ENCODE measurements at regions not wholly inside any gene's neighbourhood (a gene's known extent, or its start where the extent isn't known, plus 50 kb on each side); places are given as distances from the start of the nearest gene placed in this dataset.

DNA sequence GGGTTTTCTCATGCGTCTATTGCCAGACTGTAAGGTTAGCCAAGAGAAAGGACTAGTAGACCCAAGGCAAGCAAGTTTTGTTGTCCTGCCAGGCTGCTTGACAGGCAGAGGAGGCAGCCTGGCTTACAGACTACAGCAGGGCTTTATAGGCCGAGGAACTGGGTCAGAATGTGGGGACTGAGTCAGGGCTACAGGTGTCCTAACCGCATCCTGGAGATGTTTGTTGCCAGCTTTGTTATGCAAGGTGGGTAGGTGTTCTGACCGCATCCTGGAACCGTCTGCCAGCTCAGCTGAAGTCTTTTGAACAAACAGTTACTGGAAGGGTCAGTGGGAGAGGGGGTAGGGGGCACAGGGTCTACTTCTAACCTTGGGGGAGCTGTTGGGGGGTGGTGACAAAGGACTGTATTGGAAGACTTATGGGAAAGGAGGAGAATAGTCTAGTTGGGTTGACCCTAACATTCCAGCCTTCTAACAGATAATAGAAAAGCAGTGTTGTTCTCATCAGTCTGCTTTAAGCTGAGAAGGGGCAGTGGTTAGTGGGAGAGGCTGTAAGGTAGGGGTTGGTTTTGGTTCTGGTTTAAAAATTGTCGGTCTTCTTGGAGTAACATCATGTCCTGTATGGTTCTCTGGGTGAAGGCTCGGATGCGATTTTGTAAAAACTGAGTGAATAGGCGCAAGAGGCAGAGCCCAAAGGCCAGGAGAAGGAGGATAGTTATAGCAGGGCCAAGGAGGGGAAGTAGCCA, 913.8 kb upstream of the SLITRK5 start:
- DNase-seq: no peak

DNA sequence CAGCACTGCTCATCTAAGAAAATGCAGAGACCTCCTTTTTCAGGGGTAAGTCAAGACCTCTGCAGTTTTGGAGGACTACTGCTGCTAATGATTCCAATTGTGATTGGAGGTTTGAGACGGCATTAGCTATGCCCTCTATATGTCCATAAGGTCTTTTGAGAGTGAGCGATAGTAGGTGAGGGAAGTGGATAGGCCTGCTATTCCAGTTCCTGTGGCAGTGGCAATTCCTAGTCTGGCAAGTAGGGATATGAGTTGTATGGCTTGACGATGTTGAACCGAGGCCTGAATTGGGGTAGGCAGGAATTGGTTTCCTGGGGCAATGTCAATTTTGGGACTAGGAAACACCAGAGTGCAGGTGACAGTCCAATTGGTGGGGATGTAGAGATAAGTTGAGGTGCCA, 913.1 kb upstream of the SLITRK5 start:
- DNase-seq: no peak

DNA sequence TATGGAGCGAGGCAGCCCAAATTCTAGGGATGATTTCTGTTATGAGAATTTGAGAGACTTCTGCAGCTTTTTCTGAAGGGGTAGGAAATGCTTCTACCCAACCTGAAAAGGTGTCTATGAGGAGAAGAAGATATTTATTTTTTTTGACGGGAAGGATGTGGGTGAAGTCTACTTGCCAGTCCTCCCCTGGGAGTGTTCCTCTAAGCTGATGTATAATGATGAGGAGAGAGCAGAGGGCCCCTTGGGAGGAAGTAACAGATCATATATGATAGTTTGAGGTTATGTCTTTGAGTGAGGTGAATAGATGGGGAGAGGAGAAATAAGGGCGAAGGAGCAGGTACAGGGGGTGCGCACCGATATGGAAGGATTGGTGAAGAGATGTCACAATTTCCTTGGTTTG, 910.6 kb upstream of the SLITRK5 start:
- DNase-seq: no peak

DNA sequence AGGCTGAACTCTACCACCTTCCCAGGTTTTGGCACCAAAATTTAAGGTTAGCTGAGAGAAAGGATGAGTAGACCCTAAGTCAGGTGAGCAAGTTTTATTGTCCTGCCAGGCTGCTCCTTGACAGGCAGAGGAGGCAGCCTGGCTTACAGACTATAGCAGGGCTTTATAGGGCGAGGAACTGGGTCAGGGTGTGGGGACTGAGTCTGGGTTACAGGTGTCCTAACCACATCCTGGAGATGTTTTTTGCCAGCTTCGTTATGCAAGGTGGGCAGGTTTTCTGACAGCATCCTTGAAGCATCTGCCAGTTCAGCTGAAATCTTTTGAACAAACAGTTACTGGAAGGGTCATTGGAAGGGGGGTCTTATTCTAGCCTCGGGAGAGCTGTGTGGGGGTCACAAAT, 905.7 kb upstream of the SLITRK5 start:
- no peak for DNase-seq

DNA sequence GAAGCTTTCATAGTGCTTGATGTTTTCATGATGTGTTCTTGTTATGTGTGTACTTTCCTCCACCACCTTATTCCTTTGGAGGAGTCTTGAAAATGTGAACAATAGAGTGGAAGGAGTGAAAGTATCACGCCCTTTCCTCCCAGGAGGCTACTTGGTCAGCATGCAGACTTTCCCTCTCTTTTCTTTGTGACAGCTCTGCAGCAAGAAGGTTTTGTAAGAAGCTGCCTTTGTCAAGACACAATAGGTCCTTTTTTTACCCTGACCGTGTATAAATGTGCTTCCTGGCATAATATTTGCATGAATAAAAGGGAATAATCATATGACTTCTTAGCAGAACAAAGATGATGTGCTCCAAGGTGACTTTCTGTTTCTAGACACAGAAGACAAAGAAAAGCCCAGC, 882.6 kb upstream of the SLITRK5 start:
- no peak for DNase-seq

DNA sequence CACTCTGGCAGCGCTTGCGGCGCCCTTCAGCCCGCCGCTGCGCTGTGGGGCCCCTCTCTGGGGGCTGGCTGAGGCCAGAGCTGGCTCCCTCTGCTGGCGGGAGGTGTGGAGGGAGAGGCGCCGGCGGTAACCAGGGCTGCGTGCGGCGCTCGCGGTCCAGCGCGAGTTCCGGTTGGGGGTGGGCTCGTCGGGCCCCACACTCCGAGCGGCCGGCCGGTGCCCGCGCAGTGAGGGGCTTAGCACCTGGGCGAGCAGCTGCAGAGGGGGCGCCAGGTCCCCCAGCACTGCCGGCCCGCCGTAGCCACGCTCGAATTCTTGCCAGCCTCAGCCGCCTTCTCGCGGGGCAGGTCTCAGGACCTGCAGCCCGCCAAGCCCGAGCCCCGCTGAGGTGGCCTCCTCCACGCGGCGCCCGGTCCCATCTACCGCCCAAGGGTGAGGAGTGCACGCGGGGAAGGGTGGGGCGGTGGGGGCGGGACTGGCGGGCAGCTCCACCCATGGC, 879.0 kb upstream of the SLITRK5 start:
- no peak for DNase-seq

DNA sequence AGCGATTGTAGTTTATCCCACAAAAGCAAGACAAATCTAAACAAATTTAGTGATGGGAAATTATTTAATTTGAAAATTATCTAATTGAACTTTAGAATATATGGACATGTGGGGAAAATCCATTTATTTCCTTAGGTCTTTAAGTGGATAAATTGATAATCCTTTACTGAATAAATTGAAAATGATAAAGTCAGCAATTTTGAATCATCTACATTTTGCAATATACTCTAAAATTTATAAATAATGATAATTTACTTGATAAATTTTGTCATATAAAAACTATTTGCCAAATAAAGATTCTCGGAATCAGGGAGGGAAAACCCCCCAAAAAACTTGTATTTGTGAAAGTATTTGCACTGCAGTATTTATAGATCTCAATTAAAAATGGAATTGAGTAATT, 875.3 kb upstream of the SLITRK5 start:
- no peak for DNase-seq

DNA sequence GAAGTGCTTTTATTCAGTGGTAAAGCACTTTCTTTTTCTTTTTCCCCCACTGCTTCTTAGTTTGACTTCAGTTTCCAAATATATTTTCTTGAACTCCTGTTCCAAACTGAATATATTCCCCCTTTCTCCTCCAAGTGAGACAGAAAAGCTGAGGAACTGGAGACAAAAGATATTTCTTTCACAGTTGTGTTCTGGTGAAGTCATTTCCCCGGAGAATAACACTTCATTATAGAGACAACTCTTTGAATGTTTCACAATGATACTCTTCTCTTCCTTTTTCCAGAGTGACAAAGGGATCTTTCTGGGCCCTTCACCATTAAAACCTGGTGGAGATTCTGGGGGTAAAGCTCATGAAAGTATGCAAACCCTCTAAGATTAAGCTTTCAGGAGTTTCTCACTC, 860.8 kb upstream of the SLITRK5 start:
- DNase-seq: no peak

DNA sequence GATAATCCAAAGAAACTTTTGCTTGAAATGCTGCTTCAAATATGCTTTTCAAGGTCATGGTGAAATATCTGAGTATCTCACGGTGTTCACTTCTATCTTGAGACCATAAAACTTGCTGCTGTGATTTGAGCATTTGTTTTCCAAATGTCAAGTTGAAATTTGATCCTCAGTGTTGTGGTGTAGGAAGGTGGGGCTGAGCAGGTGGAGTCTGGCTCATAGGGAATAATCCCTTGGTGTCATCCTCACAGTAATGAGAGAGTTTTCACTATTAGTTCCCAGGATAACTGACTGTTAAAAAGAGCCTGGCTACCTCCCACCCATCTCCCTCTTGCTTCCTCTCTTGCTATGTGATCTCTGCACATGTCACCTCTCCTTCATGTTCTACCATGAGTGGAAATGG, 858.0 kb upstream of the SLITRK5 start:
- no peak for DNase-seq

DNA sequence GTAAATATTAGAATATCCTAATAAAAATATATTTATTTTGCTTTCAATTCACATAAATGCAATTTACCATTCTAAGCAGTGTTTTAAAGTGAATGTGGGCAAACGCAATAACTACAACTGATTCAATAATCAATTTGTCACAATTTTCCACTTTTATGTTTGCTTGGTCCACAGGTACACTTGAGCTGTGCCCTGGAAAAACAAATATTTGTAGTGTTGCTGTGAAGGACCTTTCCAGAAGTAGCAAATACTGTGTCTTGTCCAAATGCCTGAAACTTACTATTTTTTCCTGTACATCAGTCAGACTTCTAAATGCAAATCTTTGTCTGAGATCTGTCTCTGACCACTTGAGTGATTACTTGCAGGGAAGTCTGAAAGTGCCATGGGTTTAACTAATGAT, 845.8 kb upstream of the SLITRK5 start:
- DNase-seq: no peak

DNA sequence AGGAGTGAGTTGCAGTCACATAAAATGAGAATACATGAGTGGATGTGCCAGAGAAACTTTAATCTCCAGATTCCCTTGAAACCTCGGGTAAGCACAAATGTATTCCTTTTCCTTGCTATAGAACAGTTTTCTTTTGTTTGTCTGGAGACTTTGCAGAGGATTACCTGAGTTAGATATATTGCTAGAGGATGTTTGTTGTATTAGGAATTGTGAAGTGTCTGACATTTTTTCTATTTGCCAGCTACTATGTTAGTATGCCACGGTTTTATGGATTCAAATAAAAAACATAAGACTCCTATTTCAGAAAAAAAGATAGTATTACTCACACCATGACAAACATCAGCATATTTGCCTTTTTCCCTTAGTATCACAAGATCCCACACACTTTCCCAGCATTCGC, 844.9 kb upstream of the SLITRK5 start:
- no peak for DNase-seq

DNA sequence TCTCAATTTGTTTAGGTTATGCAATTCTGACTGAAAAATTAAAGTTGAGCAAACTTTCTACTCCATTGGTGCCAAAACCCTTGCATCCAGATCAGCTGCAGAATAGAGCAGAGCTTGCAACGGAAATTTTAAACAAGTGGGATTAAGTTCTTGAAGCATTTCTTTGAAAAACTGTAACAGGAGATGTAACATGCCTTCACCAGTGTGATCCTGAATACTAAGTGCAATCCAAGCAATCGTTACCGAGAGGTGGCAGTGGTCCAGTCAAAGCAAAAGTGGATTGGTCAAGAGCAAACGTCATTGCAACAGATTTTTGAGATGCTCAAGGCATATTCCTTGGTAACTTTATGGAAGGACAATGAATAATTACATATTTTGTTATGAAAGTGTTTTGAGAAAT, 841.1 kb upstream of the SLITRK5 start:
- no peak for DNase-seq

DNA sequence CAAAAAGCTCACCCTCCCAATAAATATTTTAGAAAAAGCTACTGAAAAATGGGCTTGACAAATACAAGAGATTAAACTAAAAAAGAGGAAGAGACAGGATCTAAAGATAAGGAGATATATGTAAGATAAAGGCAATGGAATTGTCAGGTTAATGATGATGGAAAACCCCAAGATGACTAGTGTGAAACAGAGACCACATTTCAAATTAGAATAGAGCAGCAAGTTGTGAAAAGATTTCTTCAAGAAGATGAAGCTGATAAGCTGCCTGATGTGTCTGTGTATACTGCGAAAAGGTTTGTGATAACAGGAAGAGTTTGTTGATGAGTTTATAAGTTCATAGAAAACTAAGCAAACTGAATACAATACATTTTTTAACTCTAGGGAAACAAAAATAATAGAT, 840.1 kb upstream of the SLITRK5 start:
- DNase-seq: no peak

DNA sequence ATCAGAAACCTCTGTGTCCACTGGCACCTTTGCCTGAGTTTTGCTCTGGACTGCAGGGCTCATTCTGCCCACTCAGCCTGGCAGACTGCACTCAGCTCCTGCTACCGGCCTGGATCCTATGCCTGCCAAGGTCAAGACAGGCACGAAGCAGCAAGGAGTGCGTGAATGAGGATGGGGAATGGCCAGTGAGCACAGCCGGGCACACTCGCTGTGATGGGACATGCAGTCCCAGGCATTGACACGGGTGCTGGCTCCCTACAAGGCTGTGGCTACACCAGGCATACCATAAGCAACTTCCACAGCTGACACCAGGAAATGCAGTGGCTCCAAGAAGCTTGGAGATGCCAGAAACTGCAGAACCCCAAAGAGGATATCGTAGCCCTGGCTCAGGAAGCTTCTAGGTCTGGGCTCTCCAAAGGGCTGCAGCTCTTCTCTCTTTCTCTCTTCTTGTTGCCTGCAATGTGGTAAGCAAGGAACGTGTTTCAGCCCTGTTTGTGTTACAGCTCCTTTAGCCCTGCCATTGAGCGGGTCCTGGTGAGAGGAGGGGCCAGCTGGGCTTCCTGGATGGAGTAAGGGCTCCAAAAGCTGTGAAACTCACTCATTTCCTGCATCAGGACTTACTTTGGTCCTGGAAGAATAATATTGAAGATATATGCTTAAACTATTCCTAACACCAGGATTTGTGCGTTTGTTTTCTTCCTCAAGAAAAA, 832.6 kb upstream of the SLITRK5 start:
- DNase-seq: no peak

DNA sequence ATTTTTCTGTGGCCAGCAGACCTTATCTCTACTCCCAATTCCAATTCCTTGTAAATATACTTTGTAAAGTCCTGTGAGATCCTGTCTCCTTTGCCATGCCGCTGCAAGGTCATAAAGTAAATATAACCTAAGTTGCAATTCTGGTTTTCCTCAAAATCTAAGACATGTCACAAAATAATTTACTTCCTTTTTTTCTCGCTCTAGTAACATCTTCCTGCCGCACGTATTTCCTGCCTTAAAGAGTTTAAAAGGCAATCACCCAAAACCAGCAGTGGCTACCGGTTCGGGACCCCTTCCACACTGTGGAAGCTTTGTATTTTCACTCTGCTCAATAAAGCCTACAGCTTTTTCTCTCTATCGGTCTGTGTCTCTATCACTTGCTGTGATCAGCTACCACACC, 832.0 kb upstream of the SLITRK5 start:
- no peak for DNase-seq

DNA sequence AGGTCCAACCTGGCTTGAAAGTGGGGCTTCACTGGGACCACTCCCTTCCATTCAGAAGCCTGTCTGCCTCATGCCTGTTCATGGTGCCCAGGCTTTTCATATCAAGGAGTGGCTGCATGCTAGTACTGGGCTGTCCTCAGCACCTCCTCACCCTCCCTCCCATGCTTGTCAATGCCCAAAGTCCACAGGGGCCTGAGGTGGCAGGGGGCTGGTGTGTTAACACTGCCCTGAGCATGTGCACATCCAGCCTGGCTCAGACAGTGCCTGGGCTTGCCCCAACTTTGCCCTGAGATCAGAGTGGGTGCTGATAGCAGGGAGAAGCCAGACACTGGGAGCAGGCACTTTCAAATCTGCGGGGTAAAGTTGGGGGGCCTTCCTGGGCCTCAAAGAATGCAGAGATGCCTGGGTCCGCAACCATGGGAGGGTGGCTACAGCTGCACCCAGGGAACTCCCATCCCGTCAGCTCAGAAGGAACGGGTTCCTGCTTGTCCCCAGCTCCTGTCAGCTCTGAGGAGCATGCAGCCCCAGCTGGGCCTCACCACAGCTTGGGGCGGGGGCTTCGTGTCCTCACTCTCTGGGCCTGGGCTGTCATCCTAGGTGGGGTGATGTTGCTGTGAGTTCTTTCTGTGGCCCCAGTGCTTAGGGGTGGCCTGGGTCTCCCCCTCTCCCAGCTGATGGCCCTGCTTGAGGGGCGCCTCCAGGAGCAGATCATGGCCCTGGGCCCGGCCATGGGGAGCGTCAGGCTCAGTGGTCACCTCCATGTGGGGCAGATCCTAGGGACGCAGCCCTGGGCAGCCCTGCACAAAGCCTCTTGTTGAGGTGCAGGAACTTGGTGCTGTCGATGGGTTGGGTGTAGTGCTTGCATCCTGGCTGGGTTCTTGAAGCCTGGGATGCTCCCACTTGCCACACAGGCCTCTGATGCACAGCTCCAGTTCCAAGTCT, 830.6 kb upstream of the SLITRK5 start:
- no peak for DNase-seq

DNA sequence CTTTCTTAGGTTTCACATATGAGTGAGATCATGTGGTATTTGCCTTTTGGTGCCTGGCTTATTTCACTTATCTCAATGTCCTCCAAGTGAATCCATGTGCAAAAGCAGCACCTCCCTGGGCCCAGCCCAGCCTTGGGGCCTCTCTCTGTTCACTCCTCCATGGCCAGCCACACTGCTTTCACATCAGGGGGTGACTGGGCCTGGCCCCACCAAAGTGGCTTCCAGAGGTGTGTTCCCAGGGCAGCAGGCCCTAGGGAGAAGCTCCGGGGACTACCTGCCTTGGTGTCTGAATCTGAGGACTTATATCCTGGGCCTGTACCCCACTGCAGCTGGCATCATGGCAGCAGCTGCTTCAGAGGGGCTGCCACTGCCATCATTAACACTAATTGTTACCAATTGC, 829.9 kb upstream of the SLITRK5 start:
- no peak for DNase-seq

DNA sequence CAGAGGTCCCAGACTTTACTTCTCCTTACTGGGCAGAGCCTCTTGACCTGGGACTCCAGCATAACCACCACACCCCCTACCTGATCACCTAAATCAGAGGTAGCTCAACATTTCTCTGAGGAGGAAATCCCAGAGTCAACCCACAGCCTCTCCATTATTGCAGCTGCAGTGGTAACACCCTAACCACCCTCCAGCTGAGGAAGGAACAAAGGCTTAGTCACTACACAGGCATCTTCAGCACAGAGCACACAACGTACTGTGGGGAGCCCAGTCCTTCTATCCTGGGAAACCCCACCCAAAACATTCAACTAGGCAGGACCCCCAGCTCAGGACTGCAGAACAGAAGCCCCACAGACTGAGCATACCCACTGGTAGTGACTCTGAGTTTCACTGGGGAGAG, 824.7 kb upstream of the SLITRK5 start:
- no peak for DNase-seq

DNA sequence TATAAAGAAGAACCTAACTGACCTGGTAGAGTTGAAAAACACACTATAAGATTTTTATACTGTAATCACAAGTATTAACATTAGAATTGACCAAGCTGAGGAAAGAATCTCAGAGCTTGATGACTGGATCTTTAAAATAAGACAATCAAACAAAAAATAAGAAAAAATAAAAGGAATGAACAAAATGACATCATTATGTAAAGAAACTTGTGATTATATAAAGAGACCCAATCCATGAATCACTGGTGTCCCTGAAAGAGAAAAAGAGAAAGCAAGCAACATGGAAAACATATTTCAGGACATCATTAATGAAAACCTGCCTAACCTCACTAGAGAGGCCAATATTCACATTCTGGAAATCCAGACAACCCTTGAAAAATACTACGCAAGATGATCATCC, 822.5 kb upstream of the SLITRK5 start:
- no peak for DNase-seq

DNA sequence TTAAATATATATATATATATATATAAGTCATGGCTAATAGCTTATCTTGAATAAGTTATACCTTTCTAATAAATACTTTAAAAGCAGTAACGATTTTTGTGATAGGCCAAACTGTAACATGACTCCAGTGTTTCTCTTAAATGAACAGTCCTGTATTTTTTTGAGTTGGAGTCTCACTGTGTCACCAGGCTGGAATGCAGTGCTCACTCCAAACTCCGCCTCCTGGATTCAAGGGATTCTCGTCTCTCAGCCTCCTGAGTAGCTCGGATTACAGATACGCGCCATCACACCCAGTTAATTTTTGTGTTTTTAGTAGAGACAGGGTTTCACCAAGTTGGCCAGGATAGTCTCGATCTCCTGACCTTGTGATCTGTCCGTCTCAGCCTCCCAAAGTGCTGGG, 814.2 kb upstream of the SLITRK5 start:
- DNase-seq: no peak

DNA sequence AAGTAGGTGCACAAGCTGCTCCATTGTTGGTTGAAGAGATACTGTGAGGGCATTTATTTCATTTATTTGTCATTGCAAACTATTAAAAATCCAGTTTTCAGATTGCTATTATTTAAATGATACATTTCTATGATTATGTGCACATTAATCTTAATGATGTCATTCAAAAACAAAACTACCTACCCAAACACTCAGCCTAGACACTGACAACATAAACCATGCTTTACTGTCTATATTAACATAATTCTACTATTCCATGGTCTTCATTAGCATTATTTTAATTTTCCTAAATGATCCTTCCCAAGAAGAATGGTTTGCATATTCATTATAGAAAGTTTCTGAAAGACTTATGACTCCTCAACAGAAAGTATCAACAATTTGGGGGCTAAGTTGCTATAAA, 813.0 kb upstream of the SLITRK5 start:
- no peak for DNase-seq

DNA sequence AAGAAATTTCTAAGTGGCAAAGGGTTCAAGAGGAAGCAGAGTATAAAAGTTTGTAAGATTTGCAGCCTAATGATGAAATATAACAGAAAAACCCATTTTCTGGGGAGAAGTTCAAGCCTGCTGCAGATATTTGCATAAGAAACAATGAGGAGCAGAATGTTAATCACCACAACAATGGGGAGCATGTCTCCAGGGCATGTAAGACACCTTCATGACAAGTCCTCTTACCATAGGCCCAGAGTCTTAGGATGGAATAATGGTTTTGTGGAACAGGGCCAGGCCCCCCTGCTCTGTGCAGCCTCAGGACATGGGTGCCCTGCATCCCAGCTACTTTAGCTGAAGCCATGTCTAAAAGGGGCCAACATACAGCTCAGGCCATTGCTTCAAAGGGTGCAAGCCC, 809.0 kb upstream of the SLITRK5 start:
- DNase-seq: no peak

DNA sequence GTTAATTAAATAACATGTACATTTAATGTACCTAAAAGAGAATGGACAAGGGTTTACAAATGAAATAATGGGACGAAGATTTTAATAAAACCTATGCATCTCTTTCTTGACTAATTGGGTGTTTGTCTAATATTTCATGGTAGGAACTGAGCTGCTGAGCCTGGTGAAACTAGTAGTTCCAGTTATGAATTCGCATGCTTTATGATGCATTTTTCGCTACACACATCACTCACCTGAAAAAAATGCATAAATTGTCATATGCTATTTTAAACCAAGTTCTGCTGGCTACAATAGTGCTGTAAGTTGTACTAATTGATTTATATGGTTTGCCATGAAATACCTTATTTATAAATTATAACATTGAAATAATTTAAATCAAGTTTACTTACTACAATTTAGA, 806.8 kb upstream of the SLITRK5 start:
- no peak for DNase-seq

DNA sequence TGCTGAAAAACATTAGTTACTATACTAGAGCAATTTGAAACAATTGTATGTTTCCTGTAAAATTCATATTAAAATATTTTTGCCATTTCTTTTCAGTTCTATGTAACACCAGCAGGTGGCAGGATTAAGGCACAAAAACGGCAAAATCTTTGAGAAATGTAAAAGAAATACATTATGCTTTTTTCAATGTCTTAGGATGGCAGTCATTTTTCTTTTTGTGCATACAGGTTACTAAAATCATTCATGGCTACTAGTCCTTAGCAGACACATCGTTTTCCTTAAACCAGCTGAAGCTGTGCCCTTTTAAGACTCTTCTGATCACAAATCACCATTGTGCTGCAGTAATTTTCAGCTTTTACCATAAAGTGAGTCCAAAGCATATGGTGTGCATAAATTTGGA, 800.7 kb upstream of the SLITRK5 start:
- DNase-seq: no peak
